Keratinocyte (primary cell): ENCODE measurements at regions not wholly inside any gene's neighbourhood (a gene's known extent, or its start where the extent isn't known, plus 50 kb on each side); places are given as distances from the start of the nearest gene placed in this dataset.

Experiments
- DNase-seq: peaks from one replicate; pipeline ENCODE4 v3.0.0-alpha.2; 2011; ENCODE audit warnings: low read depth, missing footprints, low spot score
- FAIRE-seq: peaks from 2 replicates; lab custom pipeline; 2011; peaks lifted over from hg19 to GRCh38; lab: Jason Lieb, UNC
- H2AFZ ChIP-seq: 2 replicates; pipeline ENCODE4 v1.6.0; 2012; ENCODE audit warnings: low read length, control low read depth, inconsistent platforms; ENCODE audit not compliant: control insufficient read depth
- H3K27ac ChIP-seq: 2 replicates; pipeline ENCODE4 v1.5.1; 2011; ENCODE audit warnings: low read length; ENCODE audit not compliant: control insufficient read depth, insufficient read depth
- H3K27me3 ChIP-seq: 3 replicates; pipeline ENCODE4 v1.6.0; 2011; ENCODE audit warnings: low read length; ENCODE audit not compliant: control insufficient read depth, insufficient read depth; ENCODE audit errors: extremely low read depth
- H3K36me3 ChIP-seq, 2 experiments: 2 replicates in 1 of 2; 3 replicates in 1 of 2; pipeline ENCODE4 v1.5.1; 2011; ENCODE audit warnings: low read length in 2 of 2, mild to moderate bottlenecking in 1 of 2; ENCODE audit not compliant: control insufficient read depth in 2 of 2, insufficient read depth in 2 of 2; ENCODE audit errors: extremely low read depth in 1 of 2
- H3K4me1 ChIP-seq: 3 replicates; pipeline ENCODE4 v1.5.1; 2011; ENCODE audit warnings: low read length; ENCODE audit not compliant: control insufficient read depth, insufficient read depth; ENCODE audit errors: extremely low read depth
- H3K4me2 ChIP-seq: 3 replicates; pipeline ENCODE4 v1.6.0; 2011; ENCODE audit warnings: low read depth, low read length; ENCODE audit not compliant: control insufficient read depth, insufficient read depth; ENCODE audit errors: extremely low read depth
- H3K4me3 ChIP-seq, 3 experiments: fragments of 200-600 bp in 1 of 3; sonication (generic) in 1 of 3; 2 replicates in 2 of 3; 3 replicates in 1 of 3; pipeline ENCODE4 v1.5.1; 2011 to 2016; ENCODE audit warnings: low read length in 3 of 3, mild to moderate bottlenecking in 3 of 3, control low read depth in 2 of 3, inconsistent platforms in 1 of 3, low read depth in 1 of 3, mixed read lengths in 1 of 3, mixed run types in 1 of 3, moderate library complexity in 1 of 3; ENCODE audit not compliant: control insufficient read depth in 2 of 3, insufficient read depth in 2 of 3; ENCODE audit errors: extremely low read depth in 1 of 3
- H3K79me2 ChIP-seq: 2 replicates; pipeline ENCODE4 v1.6.0; 2012; ENCODE audit warnings: low read length; ENCODE audit not compliant: control insufficient read depth, insufficient read depth
- H3K9ac ChIP-seq: 3 replicates; pipeline ENCODE4 v1.6.0; 2011; ENCODE audit warnings: low read length; ENCODE audit not compliant: control insufficient read depth, insufficient read depth; ENCODE audit errors: extremely low read depth
- H3K9me1 ChIP-seq: 3 replicates; pipeline ENCODE4 v1.6.0; 2011; ENCODE audit warnings: low read length; ENCODE audit not compliant: control insufficient read depth, insufficient read depth; ENCODE audit errors: extremely low read depth
- H3K9me3 ChIP-seq: 2 replicates; pipeline ENCODE4 v1.5.1; 2012; ENCODE audit warnings: low read depth, low read length; ENCODE audit not compliant: control insufficient read depth
- H4K20me1 ChIP-seq: 3 replicates; pipeline ENCODE4 v1.6.0; 2011; ENCODE audit warnings: low read length; ENCODE audit not compliant: control insufficient read depth, insufficient read depth; ENCODE audit errors: extremely low read depth
- CTCF ChIP-seq, 3 experiments: IDR thresholded peaks in 1 of 3; conservative IDR thresholded peaks in 1 of 3; optimal IDR thresholded peaks in 1 of 3; 2 replicates in 2 of 3; 3 replicates in 1 of 3; pipeline versions ENCODE3 to v1.5.1; 2011; ENCODE audit warnings: low read length in 3 of 3, mild to moderate bottlenecking in 3 of 3, moderate library complexity in 2 of 3, control low read depth in 1 of 3, inconsistent platforms in 1 of 3; ENCODE audit not compliant: insufficient read depth in 2 of 3; ENCODE audit errors: extremely low read depth in 1 of 3
- EZH2 ChIP-seq: IDR thresholded peaks from one replicate; pipeline ENCODE4 v1.6.1; 2012; ENCODE audit warnings: inconsistent platforms, mild to moderate bottlenecking, low read length, moderate library complexity
- dilution Hi-C: fragments of 300-500 bp; cut with MboI; formaldehyde crosslinking; loops from one replicate; pipeline ENCODE4 v1.7.0; 2020; ENCODE audit warnings: low sequenced_read_pairs; ENCODE audit not compliant: extremely low pct_ligation_motif_present

DNA sequence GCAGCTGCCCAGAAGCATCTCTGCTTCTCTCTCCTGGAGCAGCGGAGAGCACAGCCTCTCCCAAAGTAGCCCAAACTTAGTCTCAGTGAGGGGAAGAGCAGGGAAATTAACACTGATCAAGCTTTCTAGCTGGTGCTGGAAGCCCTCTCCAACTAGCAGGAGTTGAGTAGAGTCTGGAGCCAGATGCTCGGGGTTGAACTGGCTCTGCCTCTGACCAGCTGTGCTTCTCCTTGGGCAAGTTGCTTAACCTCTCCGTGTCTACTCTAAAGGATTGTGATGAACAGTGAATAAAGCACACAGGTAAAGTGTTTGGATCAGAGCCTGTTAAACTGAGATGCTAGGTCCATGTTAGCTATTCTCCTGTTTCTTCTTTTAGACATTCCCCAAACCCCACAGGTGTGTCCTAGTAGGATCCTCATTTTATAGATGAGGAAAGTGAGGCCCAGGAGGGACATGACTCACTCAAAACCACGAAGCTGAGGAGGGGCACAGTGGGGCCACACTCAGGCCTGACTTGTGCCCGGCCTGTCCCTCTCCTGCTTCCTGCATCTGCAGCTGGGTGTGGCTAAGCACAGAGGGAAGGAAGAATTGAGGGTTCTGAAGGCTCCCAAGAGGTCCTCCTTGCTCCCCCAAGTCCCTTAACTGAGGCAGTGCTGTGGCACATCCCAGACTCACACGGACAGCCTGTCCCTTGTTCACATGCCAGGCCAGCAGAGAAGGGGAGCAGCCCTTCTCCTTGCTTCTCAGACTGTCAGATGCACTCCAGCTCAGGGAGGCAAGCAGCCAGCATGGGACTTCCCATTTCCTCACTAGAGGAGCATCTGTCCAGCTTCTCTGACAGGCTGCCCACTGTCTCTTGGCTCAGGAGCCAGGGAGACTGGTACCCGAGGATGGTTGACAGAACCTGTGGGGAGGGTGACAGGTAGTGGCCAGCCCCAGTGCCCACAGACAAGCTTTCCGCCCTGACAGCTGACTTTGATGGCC, 152.0 kb upstream of the IGSF21 start:
- Histone ChIP-seq H3K36me3 (no peaks in the 10 kb centered on the region), H3K9me1 (no peaks in the 10 kb centered on the region), H3K9ac (no peak overlapping the region), H4K20me1 (no peaks in the 10 kb centered on the region), H3K27me3 (peaks cover 10% of the 10 kb centered on the region), H3K27ac (no peak overlapping the region), H3K9me3 (no peaks in the 10 kb centered on the region), H3K79me2 (no peaks in the 10 kb centered on the region), H3K4me3 (no peak overlapping the region), H2AFZ (no peak overlapping the region), H3K4me1 (no peaks in the 10 kb centered on the region), H3K4me2 (no peak overlapping the region)
- FAIRE-seq, result no peak
- dilution Hi-C loops, result no loop called here
- DNase-seq, result no peak
- no peak for TF ChIP-seq CTCF (optimal IDR thresholded peaks at IDR 0.05 in 1 of 3, IDR thresholded peaks at IDR 0.05 in 1 of 3, conservative IDR thresholded peaks at IDR 0.05 in 1 of 3; ENCODE audit: extremely low read depth in 1 of 3, insufficient read depth in 2 of 3, low read length in 3 of 3)

DNA sequence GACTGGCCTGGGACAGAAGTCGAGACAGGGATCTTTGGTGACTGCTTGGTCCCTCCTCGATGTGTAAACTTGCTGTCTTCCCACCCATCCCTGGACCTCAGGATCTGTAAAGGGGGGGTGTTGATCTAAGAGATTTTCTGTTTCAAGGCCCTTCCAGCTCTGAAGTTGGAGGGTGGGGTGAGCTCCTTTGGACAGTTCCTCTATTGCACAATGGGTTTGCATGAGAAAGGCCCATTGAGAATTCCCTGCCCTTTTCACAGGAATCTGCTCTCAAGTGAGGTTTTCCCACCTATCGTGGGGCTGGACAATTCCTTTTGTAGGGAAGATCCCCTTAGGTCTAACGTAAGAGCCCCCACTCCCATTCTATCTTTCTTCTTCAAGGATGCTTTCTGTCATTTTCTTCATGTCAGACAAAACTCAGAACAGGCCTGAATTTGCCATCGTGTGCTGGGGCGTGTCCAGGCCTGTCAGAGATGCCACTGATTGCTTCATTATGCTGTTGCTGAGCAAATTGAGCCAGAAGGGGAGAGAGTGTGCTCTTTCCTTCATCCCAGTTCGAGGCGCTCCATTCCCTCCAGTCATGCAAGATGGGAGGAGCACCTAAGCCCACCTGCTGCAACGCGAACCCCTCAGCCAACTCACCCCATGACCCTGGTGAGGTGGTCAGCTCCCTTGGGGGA, 149.9 kb upstream of the IGSF21 start:
- no peak for DNase-seq
- Histone ChIP-seq H3K4me2 (no peak overlapping the region), H3K4me3 (no peak overlapping the region), H3K9ac (no peak overlapping the region), H3K9me1 (no peaks in the 10 kb centered on the region), H3K4me1 (no peaks in the 10 kb centered on the region), H3K27me3 (peaks cover 3% of the 10 kb centered on the region), H3K36me3 (no peaks in the 10 kb centered on the region), H3K79me2 (no peaks in the 10 kb centered on the region), H3K9me3 (no peaks in the 10 kb centered on the region), H2AFZ (no peak overlapping the region), H3K27ac (no peak overlapping the region), H4K20me1 (no peaks in the 10 kb centered on the region)
- dilution Hi-C loops, result no loop called here
- FAIRE-seq, result no peak
- TF ChIP-seq CTCF (optimal IDR thresholded peaks at IDR 0.05 in 1 of 3, IDR thresholded peaks at IDR 0.05 in 1 of 3, conservative IDR thresholded peaks at IDR 0.05 in 1 of 3; ENCODE audit: extremely low read depth in 1 of 3, insufficient read depth in 2 of 3, low read length in 3 of 3) (no peak), EZH2 (no peak)
